WTC11 (cell line): ENCODE measurements at regions not wholly inside any gene's neighbourhood (a gene's known extent, or its start where the extent isn't known, plus 50 kb on each side); places are given as distances from the start of the nearest gene placed in this dataset.

Experiments used
- ATAC-seq: fragments of 200-7000 bp; cut with Tn5 transposase; 2 replicates; pipeline ENCODE4 v1.10.0; 2021; ENCODE audit warnings: mild to moderate bottlenecking, moderate library complexity
- CTCF ChIA-PET: fragments of 300-600 bp; sonication (Branson Sonifier 250); formaldehyde crosslinking; loops from one replicate; lab custom pipeline; 2021; ENCODE audit warnings: antibody characterized with exemption; lab: Charles Lee
- POLR2A ChIA-PET: fragments of 350-600 bp; sonication (Branson Sonifier 250); formaldehyde crosslinking; loops from one replicate; lab custom pipeline; 2021; ENCODE audit warnings: antibody characterized with exemption; lab: Charles Lee
- DNase-seq: peaks from one replicate; pipeline ENCODE4 v3.0.0; 2021; ENCODE audit warnings: low spot score
- H3K27ac Mint-ChIP-seq: 2 replicates; pipeline ENCODE4 v1.8.0; 2021; ENCODE audit warnings: mixed read lengths
- H3K27me3 Mint-ChIP-seq: 2 replicates; pipeline ENCODE4 v1.8.0; 2021; ENCODE audit warnings: low read depth, mild to moderate bottlenecking, moderate library complexity, mixed read lengths
- H3K36me3 Mint-ChIP-seq: 2 replicates; pipeline ENCODE4 v1.8.0; 2021; ENCODE audit warnings: mixed read lengths
- H3K4me1 Mint-ChIP-seq: 2 replicates; pipeline ENCODE4 v1.8.0; 2022; ENCODE audit warnings: mixed read lengths
- H3K4me3 Mint-ChIP-seq: 2 replicates; pipeline ENCODE4 v1.8.0; 2021; ENCODE audit warnings: mild to moderate bottlenecking, moderate library complexity, mixed read lengths
- H3K9me3 Mint-ChIP-seq: 2 replicates; pipeline ENCODE4 v1.8.0; 2021; ENCODE audit warnings: mixed read lengths
- CTCF ChIP-seq: fragments of 200-600 bp; IDR thresholded peaks from 2 replicates; pipeline ENCODE4 v1.8.0; 2022; ENCODE audit warnings: antibody characterized with exemption
- ELF4 ChIP-seq: sonication (generic); formaldehyde crosslinking; IDR thresholded peaks from 2 replicates; pipeline ENCODE4 v1.8.1; 2022; ENCODE audit warnings: low read depth, mild to moderate bottlenecking, moderate library complexity, missing genetic modification reagents
- ERG ChIP-seq: fragments of 250-450 bp; sonication (Bioruptor Pico); IDR thresholded peaks from 2 replicates; pipeline ENCODE4 v1.8.0; 2021; ENCODE audit warnings: mild to moderate bottlenecking
- FOXK1 ChIP-seq: sonication (generic); formaldehyde crosslinking; IDR thresholded peaks from 2 replicates; pipeline ENCODE4 v1.8.0; 2022; ENCODE audit warnings: mild to moderate bottlenecking, moderate library complexity, missing genetic modification reagents
- FOXP4 ChIP-seq: sonication (generic); formaldehyde crosslinking; IDR thresholded peaks from 2 replicates; pipeline ENCODE4 v1.8.0; 2022; ENCODE audit warnings: mild to moderate bottlenecking, missing genetic modification reagents
- IRF2 ChIP-seq: sonication (generic); formaldehyde crosslinking; IDR thresholded peaks from 2 replicates; pipeline ENCODE4 v1.8.0; 2022; ENCODE audit warnings: low read depth, missing genetic modification reagents, borderline replicate concordance
- JUN ChIP-seq: sonication (generic); formaldehyde crosslinking; IDR thresholded peaks from 2 replicates; pipeline ENCODE4 v1.8.0; 2023; ENCODE audit warnings: mild to moderate bottlenecking, missing genetic modification reagents
- KAT7 ChIP-seq: sonication (generic); formaldehyde crosslinking; IDR thresholded peaks from 2 replicates; pipeline ENCODE4 v1.8.1; 2023; ENCODE audit warnings: missing genetic modification reagents, mild to moderate bottlenecking, borderline replicate concordance
- NFE2L1 ChIP-seq: sonication (generic); formaldehyde crosslinking; IDR thresholded peaks from 2 replicates; pipeline ENCODE4 v1.8.1; 2023; ENCODE audit warnings: missing genetic modification reagents
- PRRX2 ChIP-seq: fragments of 250-450 bp; sonication (Bioruptor Pico); IDR thresholded peaks from 2 replicates; pipeline ENCODE4 v1.8.0; 2021; ENCODE audit warnings: mild to moderate bottlenecking
- RELA ChIP-seq: sonication (generic); formaldehyde crosslinking; IDR thresholded peaks from 2 replicates; pipeline ENCODE4 v1.8.1; 2022; ENCODE audit warnings: missing genetic modification reagents, mild to moderate bottlenecking, borderline replicate concordance
- SP1 ChIP-seq: sonication (generic); formaldehyde crosslinking; conservative IDR thresholded peaks from 2 replicates; pipeline ENCODE4 v1.8.1; 2022; ENCODE audit warnings: missing genetic modification reagents
- TEAD1 ChIP-seq: sonication (generic); formaldehyde crosslinking; IDR thresholded peaks from 2 replicates; pipeline ENCODE4 v1.8.0; 2022; ENCODE audit warnings: mild to moderate bottlenecking, missing genetic modification reagents
- ZBTB21 ChIP-seq: sonication (generic); formaldehyde crosslinking; IDR thresholded peaks from 2 replicates; pipeline ENCODE4 v1.8.1; 2023; ENCODE audit warnings: mild to moderate bottlenecking, missing genetic modification reagents, borderline replicate concordance
- TF ChIP-seq, protein P1 (sequence below): fragments of 250-450 bp; sonication (Bioruptor Pico); conservative IDR thresholded peaks from 2 replicates; pipeline ENCODE4 v1.9.0; 2021; ENCODE audit warnings: mild to moderate bottlenecking
- TF ChIP-seq, protein P2 (sequence below): sonication (generic); formaldehyde crosslinking; IDR thresholded peaks from 2 replicates; pipeline ENCODE4 v1.8.0; 2022; ENCODE audit warnings: mild to moderate bottlenecking, missing genetic modification reagents
- TF ChIP-seq, protein P3 (sequence below): sonication (generic); formaldehyde crosslinking; IDR thresholded peaks from 2 replicates; pipeline ENCODE4 v1.8.1; 2023; ENCODE audit warnings: mild to moderate bottlenecking, moderate library complexity, missing genetic modification reagents
- TF ChIP-seq, protein P4 (sequence below): sonication (generic); formaldehyde crosslinking; IDR thresholded peaks from 2 replicates; pipeline ENCODE4 v1.8.0; 2022; ENCODE audit warnings: mild to moderate bottlenecking, missing genetic modification reagents

DNA sequence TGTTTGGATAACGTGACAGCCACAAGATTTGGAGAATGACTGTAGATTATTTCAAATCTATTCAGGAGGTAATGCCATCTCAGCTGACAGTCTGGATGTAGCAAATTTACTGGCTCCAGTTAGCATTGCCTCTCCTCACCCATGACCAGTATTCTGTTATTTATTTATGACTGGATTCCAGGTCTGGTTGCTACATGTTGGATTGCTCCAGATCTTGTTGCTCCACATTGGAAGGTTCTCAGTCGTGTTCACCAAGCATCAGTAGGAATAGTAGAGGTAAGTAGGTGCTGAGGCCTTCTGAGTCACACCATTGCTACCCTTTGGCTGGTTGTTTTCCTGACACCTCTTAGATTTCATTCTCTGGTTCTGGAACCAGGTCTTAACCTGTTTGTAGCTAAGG, 69.5 kb upstream of the ELOVL5 start:
- H3K4me1 Mint-ChIP-seq = no peaks in the 10 kb centered on the region
- H3K27me3 Mint-ChIP-seq = no peaks in the 10 kb centered on the region
- no peaks in the 10 kb centered on the region for H3K36me3 Mint-ChIP-seq
- ChIA-PET CTCF (no interaction called here), POLR2A (no interaction called here)
- no peak for DNase-seq
- H3K4me3 Mint-ChIP-seq = no peak overlapping the region
- TF ChIP-seq, protein P1, sequence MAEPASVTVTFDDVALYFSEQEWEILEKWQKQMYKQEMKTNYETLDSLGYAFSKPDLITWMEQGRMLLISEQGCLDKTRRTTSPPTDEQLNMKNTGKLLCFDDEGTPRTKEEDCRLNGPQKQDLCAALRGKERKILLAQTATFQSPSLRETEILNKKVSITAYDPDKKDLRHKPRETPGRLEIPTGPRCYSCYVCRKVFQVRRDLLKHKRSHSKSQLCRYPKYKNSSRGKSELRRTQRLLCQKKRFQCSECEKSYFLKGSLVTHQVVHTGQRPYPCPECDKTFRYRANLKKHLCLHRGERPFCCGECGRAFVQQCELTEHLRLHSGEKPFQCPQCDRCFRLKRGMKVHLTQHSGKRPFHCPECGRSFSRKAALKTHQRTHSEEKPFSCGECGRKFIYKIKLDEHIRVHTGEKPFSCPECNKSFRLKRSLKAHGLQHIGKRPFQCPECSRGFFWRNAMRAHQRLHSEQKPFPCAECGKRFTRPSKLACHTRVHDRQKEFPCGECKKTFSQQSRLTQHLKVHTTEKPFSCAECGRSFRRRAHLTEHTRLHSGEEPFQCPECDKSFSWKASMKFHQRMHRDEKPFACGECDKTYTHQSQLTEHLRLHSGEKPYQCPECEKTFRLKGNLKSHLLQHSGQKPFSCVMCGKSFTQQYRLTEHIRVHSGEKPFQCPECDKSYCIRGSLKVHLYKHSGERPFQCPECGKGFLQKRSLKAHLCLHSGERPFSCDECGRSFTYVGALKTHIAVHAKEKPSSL (CRISPR knock-in tag) = no peak
- no peak overlapping the region for H3K27ac Mint-ChIP-seq
- H3K9me3 Mint-ChIP-seq = no peaks in the 10 kb centered on the region
- no peak for ATAC-seq

GRCh38 chr6:53417141-53417540, 68.4 kb upstream of the ELOVL5 start:
- H3K27me3 Mint-ChIP-seq = no peaks in the 10 kb centered on the region
- no peaks in the 10 kb centered on the region for H3K36me3 Mint-ChIP-seq
- H3K4me1 Mint-ChIP-seq = no peaks in the 10 kb centered on the region
- no peak for DNase-seq
- ATAC-seq = peak; percentile 57; the same call in 1 of the 2 replicates
- CTCF ChIA-PET = no interaction called here
- POLR2A ChIA-PET = no interaction called here
- H3K9me3 Mint-ChIP-seq = no peaks in the 10 kb centered on the region
- no peak overlapping the region for H3K4me3 Mint-ChIP-seq
- H3K27ac Mint-ChIP-seq = no peak overlapping the region
- TF ChIP-seq NFE2L1 (CRISPR knock-in tag) (no peak), KAT7 (no peak), ERG (CRISPR knock-in tag) (no peak), ELF4 (CRISPR knock-in tag) (no peak), RELA (CRISPR knock-in tag) (no peak)
- TF ChIP-seq, all 79 proteins: peak for 0

DNA sequence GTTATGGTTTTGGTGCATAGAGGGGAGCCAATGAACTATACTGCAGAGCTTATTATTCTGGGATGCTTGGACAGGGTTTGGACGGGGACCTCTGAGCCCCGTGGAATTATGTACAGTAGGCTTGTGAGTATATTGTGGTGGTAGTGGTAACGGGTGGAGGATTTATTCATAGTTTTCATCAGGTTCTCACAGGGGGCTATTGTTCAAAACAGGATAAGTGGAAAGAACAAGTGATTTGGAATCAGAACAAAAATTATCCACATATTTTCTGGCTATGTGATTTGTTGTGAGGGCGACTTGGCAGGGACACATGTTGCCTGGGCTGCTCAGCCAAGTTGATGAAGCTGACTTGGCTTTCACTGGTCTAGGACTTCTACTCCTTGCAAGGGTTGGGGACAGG, 64.6 kb upstream of the ELOVL5 start:
- H3K27me3 Mint-ChIP-seq = no peaks in the 10 kb centered on the region
- ChIA-PET POLR2A (no interaction called here), CTCF (no interaction called here)
- H3K36me3 Mint-ChIP-seq = no peaks in the 10 kb centered on the region
- H3K4me1 Mint-ChIP-seq = peaks cover 13% of the 10 kb centered on the region
- DNase-seq (no peak), ATAC-seq (no peak)
- H3K9me3 Mint-ChIP-seq = no peaks in the 10 kb centered on the region
- no peak overlapping the region for H3K4me3 Mint-ChIP-seq
- TF ChIP-seq, protein P2, sequence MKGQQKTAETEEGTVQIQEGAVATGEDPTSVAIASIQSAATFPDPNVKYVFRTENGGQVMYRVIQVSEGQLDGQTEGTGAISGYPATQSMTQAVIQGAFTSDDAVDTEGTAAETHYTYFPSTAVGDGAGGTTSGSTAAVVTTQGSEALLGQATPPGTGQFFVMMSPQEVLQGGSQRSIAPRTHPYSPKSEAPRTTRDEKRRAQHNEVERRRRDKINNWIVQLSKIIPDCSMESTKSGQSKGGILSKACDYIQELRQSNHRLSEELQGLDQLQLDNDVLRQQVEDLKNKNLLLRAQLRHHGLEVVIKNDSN = no peak
- TF ChIP-seq PRRX2 = no peak
- TF ChIP-seq, protein P3, sequence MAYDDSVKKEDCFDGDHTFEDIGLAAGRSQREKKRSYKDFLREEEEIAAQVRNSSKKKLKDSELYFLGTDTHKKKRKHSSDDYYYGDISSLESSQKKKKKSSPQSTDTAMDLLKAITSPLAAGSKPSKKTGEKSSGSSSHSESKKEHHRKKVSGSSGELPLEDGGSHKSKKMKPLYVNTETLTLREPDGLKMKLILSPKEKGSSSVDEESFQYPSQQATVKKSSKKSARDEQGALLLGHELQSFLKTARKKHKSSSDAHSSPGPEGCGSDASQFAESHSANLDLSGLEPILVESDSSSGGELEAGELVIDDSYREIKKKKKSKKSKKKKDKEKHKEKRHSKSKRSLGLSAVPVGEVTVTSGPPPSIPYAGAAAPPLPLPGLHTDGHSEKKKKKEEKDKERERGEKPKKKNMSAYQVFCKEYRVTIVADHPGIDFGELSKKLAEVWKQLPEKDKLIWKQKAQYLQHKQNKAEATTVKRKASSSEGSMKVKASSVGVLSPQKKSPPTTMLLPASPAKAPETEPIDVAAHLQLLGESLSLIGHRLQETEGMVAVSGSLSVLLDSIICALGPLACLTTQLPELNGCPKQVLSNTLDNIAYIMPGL = no peak
- no peak overlapping the region for H3K27ac Mint-ChIP-seq

- H3K9me3 Mint-ChIP-seq = no peaks in the 10 kb centered on the region
- ChIA-PET POLR2A (no interaction called here), CTCF (interaction anchor here (1.2 kb wide), 1 partner anchor 18 kb away, joined by 3 read pairs; no protein-coding TSS in a partner anchor)
- no peaks in the 10 kb centered on the region for H3K27me3 Mint-ChIP-seq
- ATAC-seq (no peak), DNase-seq (no peak)
- H3K36me3 Mint-ChIP-seq = no peaks in the 10 kb centered on the region
- H3K4me1 Mint-ChIP-seq = peaks cover 13% of the 10 kb centered on the region
- H3K4me3 Mint-ChIP-seq = no peak overlapping the region
- no peak overlapping the region for H3K27ac Mint-ChIP-seq
- TF ChIP-seq SP1 (CRISPR knock-in tag) = no peak
- TF ChIP-seq JUN (CRISPR knock-in tag) = no peak
- TF ChIP-seq ZBTB21 (CRISPR knock-in tag) = no peak
- TF ChIP-seq TEAD1 (CRISPR knock-in tag) = no peak
- TF ChIP-seq CTCF = no peak
- no peak for TF ChIP-seq PRRX2
- no peak for TF ChIP-seq IRF2 (CRISPR knock-in tag)
- TF ChIP-seq, protein P4, sequence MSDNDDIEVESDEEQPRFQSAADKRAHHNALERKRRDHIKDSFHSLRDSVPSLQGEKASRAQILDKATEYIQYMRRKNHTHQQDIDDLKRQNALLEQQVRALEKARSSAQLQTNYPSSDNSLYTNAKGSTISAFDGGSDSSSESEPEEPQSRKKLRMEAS (CRISPR knock-in tag) = no peak
- no peak for TF ChIP-seq FOXP4 (CRISPR knock-in tag)
- TF ChIP-seq FOXK1 = no peak
Measured at GRCh38 chr6:53412751-53413150, 64.0 kb upstream of the ELOVL5 start.
